Left renal cortex interstitium (tissue), 4 donors: ENCODE measurements at regions not wholly inside any gene's neighbourhood (a gene's known extent, or its start where the extent isn't known, plus 50 kb on each side); places are given as distances from the start of the nearest gene placed in this dataset.

ENCODE experiments used
- DNase-seq, 4 donors: peaks; one replicate each; pipeline ENCODE4 v3.0.0-alpha.2; 2013; ENCODE audit warnings: low read depth in 4 of 4, low spot score in 2 of 4, missing footprints in 1 of 4

DNA sequence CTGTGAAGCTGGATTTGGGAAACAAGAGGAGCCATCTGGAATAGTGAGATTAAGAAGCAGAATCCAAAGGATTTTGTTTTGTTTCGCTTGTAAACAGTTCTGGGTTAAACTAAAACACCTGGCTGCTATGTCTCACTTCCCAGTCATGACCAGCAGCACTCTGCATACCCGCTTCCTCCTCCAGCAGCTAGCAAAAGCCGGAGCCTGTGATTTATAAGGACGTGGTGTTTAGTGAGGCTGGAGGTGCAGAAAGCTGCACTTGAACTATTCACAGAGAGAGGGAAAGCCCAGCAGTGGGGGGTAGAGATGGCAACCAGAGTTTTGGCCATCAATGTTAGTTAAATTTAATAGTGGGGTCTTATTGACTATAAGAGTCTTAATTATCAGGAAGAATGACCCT, 240.2 kb downstream of the AJAP1 start:
- DNase-seq: no peak

DNA sequence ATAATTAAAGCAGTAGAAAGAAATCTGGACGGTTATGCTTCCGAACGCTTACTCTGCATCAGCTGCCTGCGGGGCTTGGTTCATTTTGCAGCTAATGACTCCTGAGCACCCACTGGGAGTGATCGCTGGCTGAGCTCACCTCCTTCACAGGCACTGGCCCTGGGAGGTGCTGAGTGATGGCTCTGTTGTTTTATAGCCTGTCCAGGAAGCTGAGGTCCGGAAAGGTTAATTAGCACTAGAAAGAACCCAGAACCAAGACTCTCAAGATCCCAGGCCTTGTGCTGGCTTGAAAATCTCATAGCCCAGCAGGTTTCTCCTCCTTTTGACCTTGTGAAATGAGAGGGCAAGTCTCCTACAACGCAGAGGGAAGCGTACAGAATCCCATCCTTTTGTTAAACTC, 226.2 kb downstream of the AJAP1 start:
- no peak for DNase-seq

DNA sequence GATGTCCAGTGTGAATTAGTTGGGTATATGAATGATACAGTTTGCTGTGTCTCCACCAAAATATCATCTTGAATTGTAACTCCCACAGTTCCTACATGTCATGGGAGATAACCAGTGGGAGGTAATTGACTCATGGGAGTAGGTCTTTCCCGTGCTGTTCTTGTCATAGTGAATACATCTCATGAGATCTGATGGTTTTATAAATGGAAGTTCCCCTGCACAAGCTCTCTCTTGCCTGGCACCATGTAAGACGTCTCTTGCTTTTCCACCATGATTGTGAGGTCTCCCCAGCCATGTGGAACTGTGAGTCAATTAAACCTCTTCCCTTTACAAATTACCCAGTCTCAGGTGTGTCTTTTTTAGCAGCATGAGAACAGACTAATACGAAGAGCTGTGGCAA, 223.0 kb downstream of the AJAP1 start:
- no peak for DNase-seq

DNA sequence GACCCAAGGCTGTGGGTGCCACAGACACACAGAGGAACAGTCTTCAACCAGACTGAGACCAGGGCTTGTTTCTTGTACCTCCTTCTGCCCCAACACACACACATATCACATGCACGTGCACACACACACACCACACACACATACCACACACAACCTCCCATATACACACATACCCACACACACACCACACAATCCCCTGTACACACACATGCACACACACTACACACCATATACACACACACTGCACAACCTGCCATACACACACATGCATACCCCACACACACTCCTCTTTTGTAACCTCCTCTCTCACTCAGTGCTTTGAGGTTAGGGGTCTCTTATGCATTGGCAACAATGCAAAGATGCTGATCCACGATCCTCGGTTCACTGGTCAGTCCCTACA, 217.0 kb downstream of the AJAP1 start:
- no peak for DNase-seq

DNA sequence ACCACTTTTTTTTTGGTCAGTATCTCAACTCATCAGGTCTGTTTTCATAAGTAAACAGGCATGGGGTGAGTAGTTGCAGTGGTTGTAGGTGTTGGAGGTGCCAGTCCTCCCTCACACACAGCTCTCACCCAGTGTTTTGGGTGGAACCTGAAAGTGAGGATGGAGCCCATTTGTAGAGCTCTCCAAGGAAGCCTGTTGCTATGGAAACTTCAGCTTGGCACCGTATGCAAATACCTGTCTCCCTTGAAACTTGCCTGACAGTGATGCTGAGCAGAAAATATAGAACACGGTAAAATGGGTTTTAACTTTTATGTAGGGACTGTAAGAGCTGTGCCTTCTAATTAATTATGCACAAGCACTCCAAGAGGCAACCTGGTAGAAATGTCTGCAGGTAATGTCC, 214.1 kb downstream of the AJAP1 start:
- no peak for DNase-seq

DNA sequence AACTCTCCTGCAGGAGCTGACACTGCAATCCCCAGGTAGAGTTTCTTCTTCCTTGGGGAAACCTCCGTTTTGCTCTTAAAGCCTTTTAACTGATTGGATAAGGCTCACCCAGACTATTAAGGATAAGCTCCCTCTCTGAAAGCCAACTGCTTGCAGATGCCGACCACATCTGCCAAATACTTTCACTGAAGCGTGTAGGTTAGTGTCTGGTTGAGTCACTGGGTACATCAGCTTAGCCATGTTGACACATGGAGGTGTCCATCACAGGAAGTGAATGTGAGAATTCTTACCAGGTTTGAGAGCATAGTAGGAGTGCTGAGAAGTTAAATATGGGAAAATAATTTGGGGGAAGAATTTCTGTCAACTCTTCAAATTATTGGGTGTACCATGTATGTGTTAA, 202.0 kb downstream of the AJAP1 start:
- no peak for DNase-seq

DNA sequence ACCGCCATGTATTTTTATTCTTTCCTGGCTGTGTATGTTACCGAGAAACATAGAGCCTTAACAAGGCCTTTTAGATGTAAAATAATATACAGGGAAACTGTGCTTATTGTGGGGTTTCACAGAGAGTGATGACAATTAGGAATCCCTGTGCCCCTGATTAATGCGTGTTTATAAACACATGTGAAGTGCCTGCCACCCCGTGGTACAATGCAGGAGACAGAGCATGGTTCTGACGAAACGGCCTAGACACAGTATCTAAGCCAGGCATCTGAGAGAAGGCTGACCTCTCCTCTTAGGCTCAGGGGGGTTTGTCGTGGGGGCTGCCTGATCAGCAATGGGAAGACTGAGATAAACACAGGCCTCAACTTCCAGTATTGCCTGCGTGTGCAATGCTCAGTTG, 200.0 kb downstream of the AJAP1 start:
- DNase-seq: no peak

DNA sequence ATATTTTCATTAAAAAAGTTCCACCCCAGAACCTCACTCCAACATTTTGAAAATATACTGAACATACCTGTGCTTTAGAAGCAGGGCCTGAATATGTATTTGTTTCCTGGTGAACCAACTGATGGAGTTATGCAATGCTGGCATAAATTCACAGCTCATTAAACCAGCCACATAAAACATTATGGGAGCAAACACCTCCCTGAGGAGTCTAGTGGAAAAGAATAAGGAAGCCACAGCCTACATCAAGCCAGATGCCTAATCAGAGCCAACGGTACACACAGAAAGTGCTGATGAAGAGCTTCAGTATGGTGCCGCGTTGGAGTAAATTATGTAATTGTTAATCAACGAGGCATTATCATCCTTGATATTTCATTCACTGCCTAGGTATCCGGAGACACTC, 199.5 kb downstream of the AJAP1 start:
- DNase-seq: no peak

DNA sequence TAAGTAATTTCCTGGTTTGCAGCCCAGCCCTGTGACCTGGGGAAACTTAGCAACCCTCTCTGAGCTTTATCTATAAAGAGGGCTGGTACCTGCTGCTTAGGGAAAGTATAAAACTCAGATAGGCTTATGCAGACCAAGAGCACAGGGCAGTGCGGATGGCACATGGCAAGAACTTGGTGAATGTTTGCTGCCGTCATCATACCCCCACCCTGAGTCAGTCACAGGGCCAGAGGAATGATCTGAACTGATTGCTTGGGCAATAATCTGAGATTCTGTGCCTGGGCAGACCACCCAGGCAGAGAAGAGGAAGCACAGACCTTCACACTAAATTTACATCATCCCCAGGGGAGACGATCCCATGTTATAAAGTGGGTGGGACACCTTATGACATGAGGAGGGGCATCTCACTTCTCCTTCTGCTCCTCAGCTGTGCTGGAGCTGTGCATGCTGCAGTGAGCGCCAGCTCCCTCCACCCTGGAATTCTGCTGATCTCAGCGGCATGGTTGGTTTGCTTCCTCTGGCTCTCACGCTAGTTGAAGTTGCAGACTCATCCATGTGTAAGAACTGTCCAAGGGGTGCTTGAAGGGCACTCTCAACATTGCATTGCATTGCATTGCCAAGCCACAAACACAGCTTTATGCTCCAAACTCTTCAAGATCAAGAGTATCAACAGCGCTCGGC, 197.1 kb downstream of the AJAP1 start:
- DNase-seq: no peak

DNA sequence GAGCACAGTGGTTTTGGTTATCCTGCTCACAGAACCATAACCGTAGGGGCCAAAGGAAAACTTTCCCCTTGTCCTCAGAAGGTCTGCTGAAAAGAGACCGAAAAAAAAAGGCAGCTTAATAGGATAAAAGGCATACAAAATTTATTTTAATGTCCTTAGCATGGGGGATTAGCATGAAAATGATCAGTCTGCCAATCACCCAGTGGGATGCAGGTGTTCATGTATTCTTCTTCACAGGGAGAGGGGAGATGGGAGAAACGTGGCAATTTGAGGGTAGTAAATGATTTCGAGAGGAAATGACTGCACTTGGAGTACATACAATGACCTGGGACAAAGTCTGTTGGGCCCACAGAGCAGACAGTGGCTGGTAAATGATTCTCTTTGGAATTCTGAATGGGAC, 194.0 kb downstream of the AJAP1 start:
- no peak for DNase-seq

DNA sequence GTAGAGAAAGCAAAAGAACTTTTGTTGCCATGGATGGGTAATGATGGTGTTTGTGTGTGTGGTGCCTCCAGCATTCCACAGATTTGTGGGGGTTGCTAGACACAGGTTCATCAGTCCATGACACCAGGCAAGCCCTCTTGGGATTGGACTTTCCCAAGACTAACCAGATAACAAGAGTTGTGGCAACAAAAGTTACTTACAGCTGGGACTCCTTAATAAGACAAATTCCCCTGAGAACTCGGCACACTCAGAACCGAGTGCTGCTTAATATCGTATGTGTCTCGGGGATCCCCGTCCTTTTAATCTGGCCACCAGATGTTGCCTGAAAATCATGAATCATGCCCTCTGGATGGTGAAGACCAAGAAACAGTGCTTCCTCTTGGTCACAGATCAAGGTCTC, 193.3 kb downstream of the AJAP1 start:
- DNase-seq: no peak
